ENCODE measurements at regions not wholly inside any gene's neighbourhood (a gene's known extent, or its start where the extent isn't known, plus 50 kb on each side); places are given as distances from the start of the nearest gene placed in this dataset.
"Not testable (repeated sequence)": the region's sequence is repeated elsewhere in the genome, so short reads cannot be mapped to it uniquely, and the experiment has no call there.

GRCh38 chr21:27954543-27955165 lies 987.8 kb upstream of the ADAMTS5 start:
- peak; percentile 63 for DNase-seq (ENCODE audit: low read depth)
- no peak for TF ChIP-seq CTCF (conservative IDR thresholded peaks at IDR 0.05; ENCODE audit: low read depth, low read length)
- H3K4me3 ChIP-seq (ENCODE audit: low read depth, low read length), result no peak overlapping the region

DNA sequence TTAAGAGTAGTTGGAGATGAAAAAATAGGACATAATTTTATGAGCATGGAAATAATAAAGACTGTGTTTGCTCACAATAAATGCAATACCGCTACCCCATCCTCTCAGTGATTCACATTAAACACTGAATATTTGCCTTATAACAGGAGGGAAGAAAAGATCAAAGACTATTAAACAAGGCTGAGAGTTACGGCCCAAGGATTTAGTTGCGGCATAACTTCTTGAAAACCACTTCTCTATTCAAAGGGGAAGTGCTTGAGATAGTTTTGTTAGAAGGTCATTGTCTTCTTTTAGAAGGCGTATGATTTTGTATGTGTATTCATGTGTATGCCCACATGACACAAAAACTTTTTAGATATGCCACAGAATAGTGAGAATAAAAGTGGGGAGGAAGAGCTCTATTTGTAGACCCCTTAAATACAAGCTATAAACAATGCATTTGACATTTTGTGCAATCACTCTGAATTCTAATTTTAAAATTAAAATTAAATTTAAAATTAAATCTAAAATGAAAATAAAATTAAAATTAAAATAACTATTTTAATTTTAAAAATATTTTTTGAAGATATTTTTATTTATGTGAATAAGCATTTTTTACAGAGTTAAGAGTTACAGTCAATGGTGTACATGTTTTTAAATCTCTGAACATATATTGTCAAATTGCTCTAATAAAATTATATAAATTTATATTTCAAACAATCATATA lies 986.6 kb upstream of the ADAMTS5 start:
- peak; percentile 42 for DNase-seq (ENCODE audit: low read depth)
- H3K4me3 ChIP-seq (ENCODE audit: low read depth, low read length), result no peak overlapping the region
- TF ChIP-seq CTCF (conservative IDR thresholded peaks at IDR 0.05; ENCODE audit: low read depth, low read length), result no peak

DNA sequence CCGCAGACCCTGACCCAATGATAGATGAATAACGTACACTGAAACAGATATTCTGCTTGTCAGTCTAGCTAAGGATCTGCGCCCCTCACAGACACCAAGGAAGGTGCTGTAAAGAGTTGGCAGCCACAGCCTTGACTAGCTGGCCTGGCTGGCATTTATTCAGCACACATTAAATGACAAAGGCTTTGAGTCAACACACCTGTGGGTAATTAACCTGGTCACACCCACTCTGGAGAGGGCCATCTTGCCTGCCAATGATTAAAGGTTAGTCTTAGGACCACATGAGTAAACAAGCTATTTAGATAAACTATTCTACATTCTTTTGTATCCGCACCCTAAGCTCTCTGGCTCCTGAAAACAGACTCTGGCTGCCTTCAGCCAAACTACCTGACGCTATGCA lies 982.2 kb upstream of the ADAMTS5 start:
- H3K4me3 ChIP-seq (ENCODE audit: low read depth, low read length); DNase-seq (ENCODE audit: low read depth): not testable (repeated sequence)

- not testable (repeated sequence) for H3K4me3 ChIP-seq (ENCODE audit: low read depth, low read length); DNase-seq (ENCODE audit: low read depth)
Measured at GRCh38 chr21:27930108-27930767, 963.4 kb upstream of the ADAMTS5 start.

DNA sequence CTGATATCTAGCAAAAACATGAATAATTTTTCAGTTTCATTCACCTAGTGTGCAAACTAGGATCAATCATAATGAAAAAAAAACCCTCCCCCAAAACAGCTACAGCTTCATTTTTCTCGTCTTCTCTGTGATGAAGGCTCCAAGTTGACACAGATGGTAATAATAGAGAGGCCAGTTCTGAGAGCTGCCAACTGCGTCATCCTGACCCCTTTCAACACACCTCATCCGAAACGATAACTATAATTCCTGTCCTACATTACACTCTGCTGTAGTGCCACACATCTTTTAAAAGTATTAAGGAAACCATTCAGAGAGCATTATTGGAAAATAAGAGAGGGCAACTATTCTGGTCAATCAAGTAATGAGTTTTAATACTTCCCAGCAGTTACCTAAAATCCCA lies 962.3 kb upstream of the ADAMTS5 start:
- peak; percentile 63 for DNase-seq (ENCODE audit: low read depth)

GRCh38 chr21:27928534-27929115 lies 961.7 kb upstream of the ADAMTS5 start:
- H3K4me3 ChIP-seq (ENCODE audit: low read depth, low read length), result not testable (repeated sequence)
- peak; percentile 83 for DNase-seq (ENCODE audit: low read depth)

More for the DNA sequence above, 962.3 kb upstream of the ADAMTS5 start:
- not testable (repeated sequence) for H3K4me3 ChIP-seq (ENCODE audit: low read depth, low read length)

DNA sequence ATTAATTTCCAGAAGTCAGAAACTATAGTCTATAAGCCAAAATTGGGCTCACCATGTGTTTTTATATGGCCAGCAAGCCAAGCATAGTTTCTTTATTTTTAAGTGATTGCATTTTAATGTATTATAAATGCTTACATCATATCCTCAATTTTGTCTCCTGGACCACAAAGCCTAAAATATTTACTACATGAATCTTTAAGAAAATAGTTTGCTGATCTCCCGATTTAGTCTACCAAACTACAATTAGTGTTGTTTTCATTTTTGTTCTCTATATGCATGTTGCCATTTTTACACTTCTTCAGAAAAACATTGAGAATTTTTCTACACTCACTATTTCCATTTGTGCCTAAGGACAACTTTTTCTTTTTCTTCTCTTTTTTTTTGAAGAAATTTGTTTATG lies 954.5 kb upstream of the ADAMTS5 start:
- not testable (repeated sequence) for DNase-seq (ENCODE audit: low read depth); H3K4me3 ChIP-seq (ENCODE audit: low read depth, low read length)

- not testable (repeated sequence) for H3K4me3 ChIP-seq (ENCODE audit: low read depth, low read length)
- DNase-seq (ENCODE audit: low read depth), result peak; percentile 47
Measured at GRCh38 chr21:27917966-27918365, 951.1 kb upstream of the ADAMTS5 start.

- H3K4me3 ChIP-seq (ENCODE audit: low read depth, low read length), result not testable (repeated sequence)
- peak; percentile 81 for DNase-seq (ENCODE audit: low read depth)
Measured at GRCh38 chr21:27916326-27916725, 949.4 kb upstream of the ADAMTS5 start.

GRCh38 chr21:27912133-27912532 lies 945.2 kb upstream of the ADAMTS5 start:
- H3K4me3 ChIP-seq (ENCODE audit: low read depth, low read length), result not testable (repeated sequence)

DNA sequence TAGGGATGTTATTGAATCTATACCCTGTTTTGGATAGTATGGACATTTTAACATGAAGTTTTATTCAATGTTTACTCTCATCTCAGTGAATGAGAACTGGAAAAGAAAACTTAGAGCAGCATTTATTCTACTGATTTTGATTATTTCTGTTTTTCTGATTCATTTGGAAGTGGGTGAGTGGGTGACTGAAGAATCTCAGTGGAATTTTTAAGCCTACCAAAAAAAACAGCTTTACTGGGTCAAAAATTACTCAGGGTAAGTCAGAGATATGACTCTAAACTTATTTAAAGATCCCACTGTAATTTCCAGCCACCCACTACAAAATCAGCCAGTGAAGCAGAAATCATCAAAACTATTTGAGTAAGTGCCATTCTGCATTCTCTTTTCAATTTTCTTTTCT lies 942.6 kb upstream of the ADAMTS5 start:
- H3K4me3 ChIP-seq (ENCODE audit: low read depth, low read length), result not testable (repeated sequence)
- DNase-seq (ENCODE audit: low read depth), result peak; percentile 15

More at GRCh38 chr21:27912133-27912532, 945.2 kb upstream of the ADAMTS5 start:
- DNase-seq (ENCODE audit: low read depth), result not testable (repeated sequence)

DNA sequence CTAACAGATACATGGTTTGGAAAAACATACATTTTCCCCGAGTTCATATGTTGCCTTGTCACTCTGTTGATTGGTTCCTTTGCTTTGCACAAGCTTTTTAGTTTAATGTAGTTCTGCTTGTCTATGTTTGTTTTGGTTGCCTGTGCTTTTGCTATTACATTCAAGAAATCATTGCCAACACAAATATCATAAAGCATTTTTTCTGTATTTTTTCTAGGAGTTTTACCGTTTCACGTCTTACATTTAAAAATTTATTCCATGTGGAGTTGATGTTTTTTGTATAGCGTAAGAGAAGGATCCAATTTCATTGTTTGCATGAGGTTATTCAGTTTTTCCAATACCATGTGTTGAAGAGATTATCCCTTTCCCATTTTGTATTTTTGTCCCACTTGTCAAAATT lies 941.9 kb upstream of the ADAMTS5 start:
- peak; percentile 26 for DNase-seq (ENCODE audit: low read depth)
- not testable (repeated sequence) for H3K4me3 ChIP-seq (ENCODE audit: low read depth, low read length)

- DNase-seq (ENCODE audit: low read depth); H3K4me3 ChIP-seq (ENCODE audit: low read depth, low read length): not testable (repeated sequence)
Measured at GRCh38 chr21:27902904-27903303, 936.0 kb upstream of the ADAMTS5 start.

GRCh38 chr21:27893619-27894018 lies 926.7 kb upstream of the ADAMTS5 start:
- DNase-seq (ENCODE audit: low read depth), result peak; percentile 39

DNA sequence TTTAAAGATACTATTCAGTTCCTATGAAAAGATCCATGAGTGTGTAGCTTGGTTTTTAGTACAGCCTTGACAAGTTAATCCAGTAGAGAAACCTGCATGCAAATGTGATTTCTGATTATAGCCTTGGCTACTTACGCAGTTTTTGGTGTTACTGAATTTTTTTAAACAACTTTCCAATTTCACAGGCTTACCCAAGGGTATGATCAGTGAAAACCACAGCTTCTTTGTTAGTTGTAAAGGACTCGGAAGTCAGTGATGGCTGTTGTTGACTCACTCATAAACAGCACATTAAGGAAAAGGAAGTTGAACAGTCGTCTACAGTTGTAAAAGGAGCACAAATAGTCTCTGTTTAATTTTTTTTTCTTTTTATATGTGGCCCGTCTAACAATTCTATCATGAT lies 924.6 kb upstream of the ADAMTS5 start:
- not testable (repeated sequence) for DNase-seq (ENCODE audit: low read depth); H3K4me3 ChIP-seq (ENCODE audit: low read depth, low read length)

More at GRCh38 chr21:27893619-27894018, 926.7 kb upstream of the ADAMTS5 start:
- not testable (repeated sequence) for H3K4me3 ChIP-seq (ENCODE audit: low read depth, low read length)

- H3K4me3 ChIP-seq (ENCODE audit: low read depth, low read length), result not testable (repeated sequence)
Measured at GRCh38 chr21:27887808-27888455, 921.0 kb upstream of the ADAMTS5 start.

More at GRCh38 chr21:27887808-27888455, 921.0 kb upstream of the ADAMTS5 start:
- DNase-seq (ENCODE audit: low read depth), result not testable (repeated sequence)

Data from choroid plexus epithelial cell (primary cell).